ENCODE measurements at regions not wholly inside any gene's neighbourhood (a gene's known extent, or its start where the extent isn't known, plus 50 kb on each side); places are given as distances from the start of the nearest gene placed in this dataset.

GRCh38 chr2:12300019-12300602 is 416.6 kb upstream of the TRIB2 start:
- Histone ChIP-seq H3K4me3 (no peak overlapping the region), H3K4me1 (no peaks in the 10 kb centered on the region), H3K27me3 (no peaks in the 10 kb centered on the region), H3K9me3 (no peaks in the 10 kb centered on the region), H3K27ac (no peak overlapping the region), H3K36me3 (no peaks in the 10 kb centered on the region)
- TF ChIP-seq POLR2A (IDR thresholded peaks at IDR 0.05) = no peak
- TF ChIP-seq, protein P1, sequence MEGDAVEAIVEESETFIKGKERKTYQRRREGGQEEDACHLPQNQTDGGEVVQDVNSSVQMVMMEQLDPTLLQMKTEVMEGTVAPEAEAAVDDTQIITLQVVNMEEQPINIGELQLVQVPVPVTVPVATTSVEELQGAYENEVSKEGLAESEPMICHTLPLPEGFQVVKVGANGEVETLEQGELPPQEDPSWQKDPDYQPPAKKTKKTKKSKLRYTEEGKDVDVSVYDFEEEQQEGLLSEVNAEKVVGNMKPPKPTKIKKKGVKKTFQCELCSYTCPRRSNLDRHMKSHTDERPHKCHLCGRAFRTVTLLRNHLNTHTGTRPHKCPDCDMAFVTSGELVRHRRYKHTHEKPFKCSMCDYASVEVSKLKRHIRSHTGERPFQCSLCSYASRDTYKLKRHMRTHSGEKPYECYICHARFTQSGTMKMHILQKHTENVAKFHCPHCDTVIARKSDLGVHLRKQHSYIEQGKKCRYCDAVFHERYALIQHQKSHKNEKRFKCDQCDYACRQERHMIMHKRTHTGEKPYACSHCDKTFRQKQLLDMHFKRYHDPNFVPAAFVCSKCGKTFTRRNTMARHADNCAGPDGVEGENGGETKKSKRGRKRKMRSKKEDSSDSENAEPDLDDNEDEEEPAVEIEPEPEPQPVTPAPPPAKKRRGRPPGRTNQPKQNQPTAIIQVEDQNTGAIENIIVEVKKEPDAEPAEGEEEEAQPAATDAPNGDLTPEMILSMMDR (IDR thresholded peaks at IDR 0.05) = no peak
- DNase-seq = no peak

DNA sequence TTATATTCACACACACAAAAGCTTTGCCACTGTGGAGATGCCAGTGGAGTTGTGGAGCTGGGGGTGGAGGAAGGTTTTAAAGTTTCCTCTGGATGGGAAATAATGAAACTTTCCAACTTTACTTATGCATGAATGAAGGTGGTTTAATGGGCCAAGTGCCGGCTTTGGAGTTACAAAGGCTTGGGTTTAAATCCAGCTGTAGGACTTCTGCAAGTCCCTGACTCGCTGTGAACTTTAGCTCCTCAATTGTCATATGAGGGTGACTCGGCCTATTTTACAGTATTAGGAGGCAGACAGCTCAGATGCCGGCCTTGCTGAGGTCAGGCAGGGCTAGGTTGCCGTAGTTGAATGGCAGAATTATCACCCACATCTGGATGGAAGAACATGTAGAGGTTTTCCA is 415.8 kb upstream of the TRIB2 start:
- TF ChIP-seq, protein P1 (IDR thresholded peaks at IDR 0.05) = no peak
- TF ChIP-seq POLR2A (IDR thresholded peaks at IDR 0.05) = no peak

GRCh38 chr2:12302140-12302539 is 414.6 kb upstream of the TRIB2 start:
- Histone ChIP-seq H3K27me3 (no peaks in the 10 kb centered on the region), H3K9me3 (no peaks in the 10 kb centered on the region), H3K36me3 (no peaks in the 10 kb centered on the region), H3K27ac (no peak overlapping the region), H3K4me1 (no peaks in the 10 kb centered on the region), H3K4me3 (no peak overlapping the region)
- no peak for TF ChIP-seq POLR2A (IDR thresholded peaks at IDR 0.05)
- TF ChIP-seq, protein P1 (IDR thresholded peaks at IDR 0.05) = no peak
- DNase-seq = no peak

More for the DNA sequence above, 415.8 kb upstream of the TRIB2 start:
- DNase-seq = no peak
- Histone ChIP-seq H3K4me1 (no peaks in the 10 kb centered on the region), H3K27ac (no peak overlapping the region), H3K4me3 (no peak overlapping the region), H3K9me3 (no peaks in the 10 kb centered on the region), H3K27me3 (no peaks in the 10 kb centered on the region), H3K36me3 (no peaks in the 10 kb centered on the region)

DNA sequence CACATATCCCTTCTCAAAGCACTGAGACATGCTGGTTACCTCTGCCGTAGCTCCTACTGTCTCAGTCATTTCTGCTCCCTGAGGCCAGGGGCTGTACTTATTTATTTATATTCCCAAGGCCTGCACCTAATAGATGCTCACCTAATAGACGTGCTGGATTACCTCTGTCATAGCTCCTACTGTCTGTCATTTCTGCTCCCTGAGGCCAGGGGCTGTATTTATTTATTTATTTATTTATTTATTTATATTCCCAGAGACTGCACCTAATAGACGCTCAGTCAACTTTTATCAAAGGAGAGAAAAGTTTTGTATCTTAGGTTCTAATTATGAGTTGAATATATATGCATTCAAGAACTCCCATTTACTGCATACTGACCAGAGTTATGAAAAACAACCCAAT is 414.0 kb upstream of the TRIB2 start:
- H3K27me3 ChIP-seq = no peaks in the 10 kb centered on the region
- H3K4me3 ChIP-seq = no peak overlapping the region
- no peaks in the 10 kb centered on the region for H3K36me3 ChIP-seq
- no peak overlapping the region for H3K27ac ChIP-seq
- no peak for DNase-seq
- H3K4me1 ChIP-seq = no peaks in the 10 kb centered on the region
- TF ChIP-seq POLR2A (IDR thresholded peaks at IDR 0.05) = no peak
- TF ChIP-seq, protein P1 (IDR thresholded peaks at IDR 0.05) = no peak
- H3K9me3 ChIP-seq = no peaks in the 10 kb centered on the region

- no peaks in the 10 kb centered on the region for H3K36me3 ChIP-seq
- TF ChIP-seq, protein P1 (IDR thresholded peaks at IDR 0.05) = no peak
- no peak for TF ChIP-seq POLR2A (IDR thresholded peaks at IDR 0.05)
- no peak for DNase-seq
- no peaks in the 10 kb centered on the region for H3K9me3 ChIP-seq
- H3K4me3 ChIP-seq = no peak overlapping the region
- H3K27ac ChIP-seq = no peak overlapping the region
- no peaks in the 10 kb centered on the region for H3K27me3 ChIP-seq
- H3K4me1 ChIP-seq = no peaks in the 10 kb centered on the region
These were observed 413.3 kb upstream of the TRIB2 start for GRCh38 chr2:12303181-12304030.

Measured in Peyer's patch (tissue), 4 donors.